Mucosa of gallbladder (tissue), 1 donor: ENCODE measurements at regions not wholly inside any gene's neighbourhood (a gene's known extent, or its start where the extent isn't known, plus 50 kb on each side); places are given as distances from the start of the nearest gene placed in this dataset.
"Not testable (repeated sequence)": the region's sequence is repeated elsewhere in the genome, so short reads cannot be mapped to it uniquely, and the experiment has no call there.

Experiments
- DNase-seq: peaks from one replicate; pipeline ENCODE4 v3.0.0-alpha.2; 2020; ENCODE audit warnings: low spot score
- donor health status: DM: no; HTN: no; CAD: no.

- DNase-seq = no peak
Observed at GRCh38 chr13:68806125-68806524, 1301.5 kb upstream of the ATXN8OS start.

- DNase-seq = no peak
Observed at GRCh38 chr13:68784275-68784674, 1323.4 kb upstream of the ATXN8OS start.

GRCh38 chr13:68759617-68760016, 1348.0 kb upstream of the ATXN8OS start:
- DNase-seq = no peak

- no peak for DNase-seq
Observed at GRCh38 chr13:68749796-68750195, 1357.8 kb upstream of the ATXN8OS start.

- DNase-seq = no peak
Observed at GRCh38 chr13:68748038-68748437, 1359.6 kb upstream of the ATXN8OS start.

GRCh38 chr13:68745502-68745901, 1362.1 kb upstream of the ATXN8OS start:
- no peak for DNase-seq

GRCh38 chr13:68736961-68737360, 1370.7 kb upstream of the ATXN8OS start:
- DNase-seq = no peak

- DNase-seq = no peak
Observed at GRCh38 chr13:68727798-68728197, 1379.8 kb upstream of the ATXN8OS start.

GRCh38 chr13:68727165-68727564, 1380.5 kb upstream of the ATXN8OS start:
- DNase-seq = no peak

GRCh38 chr13:68719815-68720214, 1387.8 kb upstream of the ATXN8OS start:
- DNase-seq = no peak

- DNase-seq = no peak
Observed at GRCh38 chr13:68715651-68716050, 1392.0 kb upstream of the ATXN8OS start.

GRCh38 chr13:68714292-68714691, 1393.3 kb upstream of the ATXN8OS start:
- DNase-seq = no peak

GRCh38 chr13:68713394-68713793, 1394.2 kb upstream of the ATXN8OS start:
- DNase-seq = no peak

- DNase-seq = no peak
Observed at GRCh38 chr13:68708336-68708908, 1399.2 kb upstream of the ATXN8OS start.

- DNase-seq = not testable (repeated sequence)
Observed at GRCh38 chr13:68706044-68706443, 1401.6 kb upstream of the ATXN8OS start.

- no peak for DNase-seq
Observed at GRCh38 chr13:68697551-68697950, 1410.1 kb upstream of the ATXN8OS start.

GRCh38 chr13:68696907-68697306, 1410.7 kb upstream of the ATXN8OS start:
- no peak for DNase-seq

- no peak for DNase-seq
Observed at GRCh38 chr13:68692049-68692448, 1415.6 kb upstream of the ATXN8OS start.

GRCh38 chr13:68690567-68690966, 1417.1 kb upstream of the ATXN8OS start:
- DNase-seq = no peak

GRCh38 chr13:68676513-68677115, 1431.0 kb upstream of the ATXN8OS start:
- DNase-seq = no peak

GRCh38 chr13:68675209-68675608, 1432.4 kb upstream of the ATXN8OS start:
- no peak for DNase-seq

GRCh38 chr13:68667863-68668262, 1437.7 kb upstream of the PCDH9 start:
- no peak for DNase-seq

- DNase-seq = no peak
Observed at GRCh38 chr13:68666774-68667397, 1436.8 kb upstream of the PCDH9 start.

GRCh38 chr13:68645814-68646213, 1415.7 kb upstream of the PCDH9 start:
- DNase-seq = no peak
